CMK (cell line): ENCODE measurements at regions not wholly inside any gene's neighbourhood (a gene's known extent, or its start where the extent isn't known, plus 50 kb on each side); places are given as distances from the start of the nearest gene placed in this dataset.
"Not testable (repeated sequence)": the region's sequence is repeated elsewhere in the genome, so short reads cannot be mapped to it uniquely, and the experiment has no call there.

Experiments
- DNase-seq: peaks from one replicate; pipeline ENCODE4 v3.0.0-alpha.2; 2010; ENCODE audit warnings: low read depth

- no peak for DNase-seq
Measured at GRCh38 chr2:186927867-186928191, 78.9 kb upstream of the ZSWIM2 start.

DNA sequence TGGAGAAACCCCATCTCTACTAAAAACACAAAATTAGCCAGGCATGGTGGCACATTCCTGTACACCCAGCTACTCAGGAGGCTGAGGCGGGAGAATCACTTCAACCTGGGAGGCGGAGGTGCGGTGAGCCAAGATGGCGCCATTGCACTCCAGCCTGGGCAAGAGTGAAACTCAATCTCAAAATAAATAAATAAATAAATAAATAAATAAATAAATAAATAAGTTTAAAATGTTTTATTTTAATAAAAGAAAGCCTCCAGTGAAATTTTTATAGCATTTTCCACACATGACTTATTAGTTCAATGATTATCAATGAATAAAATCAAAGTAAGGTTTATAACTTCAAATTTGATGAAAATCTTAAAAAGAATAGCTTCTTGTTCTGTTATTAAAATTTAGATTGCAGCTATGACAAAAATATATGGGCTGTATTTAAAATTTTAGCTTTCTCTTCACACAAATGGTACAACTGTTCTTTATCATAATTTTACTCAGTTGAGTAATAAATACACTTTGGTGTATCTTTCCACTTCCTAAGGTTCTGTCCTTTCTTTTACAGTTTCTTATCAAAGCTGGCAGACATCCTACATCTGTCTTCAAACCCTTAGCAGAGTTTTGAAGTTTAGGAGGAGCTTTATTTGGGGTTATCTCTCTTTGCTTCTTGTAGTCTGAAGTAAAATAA is 78.4 kb upstream of the ZSWIM2 start:
- peak; percentile 54 for DNase-seq

DNA sequence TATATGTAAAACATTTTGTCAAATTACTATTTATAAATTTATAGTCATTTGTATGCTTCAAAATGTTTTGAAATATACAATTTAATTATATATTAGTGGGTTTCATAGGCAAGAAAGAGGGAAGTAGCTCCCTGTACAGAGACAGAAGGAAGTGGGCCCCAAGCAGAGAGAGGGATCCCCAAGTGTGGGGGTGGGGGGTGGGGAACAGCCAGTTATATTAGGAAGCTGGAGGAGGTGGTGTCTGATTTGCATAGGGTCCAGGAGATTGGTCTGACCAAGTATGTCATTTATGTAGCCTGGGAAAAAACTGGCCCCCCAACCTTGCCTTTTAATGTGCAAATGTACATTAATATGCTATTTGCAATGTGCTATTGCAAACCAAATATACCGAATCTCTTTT is 76.5 kb upstream of the ZSWIM2 start:
- peak; percentile 21 for DNase-seq

DNA sequence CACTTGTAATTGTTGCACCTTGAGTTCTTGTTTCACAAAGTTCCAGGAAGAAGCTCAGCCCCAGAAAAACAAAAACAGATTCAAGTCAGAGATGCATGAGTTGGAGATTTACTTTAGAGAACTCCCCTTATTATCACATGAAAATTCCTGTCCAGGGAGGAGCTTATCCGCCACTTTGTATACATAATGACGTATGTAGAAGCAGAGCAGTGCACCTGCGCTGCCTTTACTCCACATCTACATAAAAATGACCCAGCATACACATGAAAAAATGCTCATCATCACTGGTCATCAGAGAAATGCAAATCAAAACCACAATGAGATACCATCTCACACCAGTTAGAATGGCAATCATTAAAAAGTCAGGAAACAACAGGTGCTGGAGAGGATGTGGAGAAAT is 73.3 kb upstream of the ZSWIM2 start:
- not testable (repeated sequence) for DNase-seq

DNA sequence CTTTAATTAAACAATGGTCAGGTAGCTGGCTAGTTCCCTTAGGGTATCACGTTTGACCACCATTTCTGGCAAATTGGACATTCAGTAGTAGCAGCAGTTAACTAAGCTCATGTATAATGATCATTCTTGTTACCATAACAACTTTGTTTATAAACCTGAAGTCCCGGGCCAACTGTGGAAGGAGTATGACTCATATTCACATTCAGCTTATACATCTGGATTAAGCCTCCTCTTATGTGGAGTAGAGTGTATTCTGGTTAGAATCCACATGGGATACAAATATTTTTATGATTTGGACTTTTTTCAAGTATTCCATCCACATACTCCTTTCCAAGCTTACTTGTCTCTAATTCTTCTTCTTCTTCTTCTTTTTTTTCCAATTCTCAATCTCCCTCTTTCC is 70.3 kb upstream of the ZSWIM2 start:
- no peak for DNase-seq

GRCh38 chr2:186918495-186918894 is 69.5 kb upstream of the ZSWIM2 start:
- no peak for DNase-seq

DNA sequence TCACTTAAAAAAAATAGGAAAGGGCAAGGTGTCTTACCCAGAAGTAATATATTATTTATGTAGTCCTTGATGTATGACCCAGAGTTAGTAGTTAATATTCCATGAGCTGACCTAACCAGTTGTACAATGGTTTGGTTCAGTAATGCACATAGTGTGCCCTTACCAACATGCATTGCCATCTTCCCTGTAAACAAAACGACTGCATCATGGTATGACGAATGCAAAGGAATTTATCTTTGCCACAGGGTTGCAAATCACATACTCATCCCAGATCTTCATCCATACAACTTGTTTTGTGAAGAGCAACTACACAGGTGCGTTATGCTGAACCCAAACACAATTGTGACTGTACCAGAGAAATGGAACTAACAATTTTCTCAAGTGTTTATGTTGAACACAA is 68.9 kb upstream of the ZSWIM2 start:
- no peak for DNase-seq

- DNase-seq, result no peak
Measured at GRCh38 chr2:186913870-186914269, 64.9 kb upstream of the ZSWIM2 start.

DNA sequence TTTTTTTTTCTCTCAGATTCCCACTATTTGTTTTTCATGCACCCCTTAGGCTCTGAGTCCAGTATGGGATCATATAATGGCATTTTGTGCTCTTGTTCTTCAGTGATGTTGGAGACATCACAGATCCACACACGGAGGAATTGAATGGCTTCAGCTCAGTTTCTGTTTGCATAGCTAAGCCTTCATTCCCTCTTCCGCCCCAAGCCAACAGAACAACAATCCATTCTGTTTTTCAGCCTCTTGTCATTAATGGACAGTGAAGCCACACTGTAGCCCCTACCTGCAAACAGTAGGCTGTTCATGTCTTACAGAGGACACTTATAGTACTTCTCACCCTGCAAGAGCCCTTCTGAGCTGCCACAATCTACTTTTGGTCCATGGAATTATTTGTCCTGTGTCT is 64.0 kb upstream of the ZSWIM2 start:
- DNase-seq, result no peak

- DNase-seq, result no peak
Measured at GRCh38 chr2:186911551-186912085, 62.6 kb upstream of the ZSWIM2 start.

DNA sequence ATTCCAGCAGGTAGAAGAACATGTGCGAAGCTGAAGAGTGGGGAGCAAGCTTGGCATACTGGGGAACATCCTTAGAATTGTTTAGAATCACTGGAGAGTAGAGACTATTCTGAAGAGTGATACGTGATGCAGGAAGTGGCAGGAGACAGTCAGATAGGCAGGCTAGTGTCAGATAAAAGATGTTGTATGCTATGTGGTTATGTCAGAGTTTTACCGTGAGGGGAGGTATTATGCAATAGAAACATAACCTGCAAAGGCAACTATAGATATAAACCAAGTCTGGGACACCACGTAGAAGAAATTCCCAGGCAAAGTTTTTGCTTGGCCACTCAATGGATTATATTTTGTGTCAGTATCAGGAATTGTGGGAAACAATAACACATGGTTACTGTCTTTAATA is 62.0 kb upstream of the ZSWIM2 start:
- DNase-seq, result no peak

DNA sequence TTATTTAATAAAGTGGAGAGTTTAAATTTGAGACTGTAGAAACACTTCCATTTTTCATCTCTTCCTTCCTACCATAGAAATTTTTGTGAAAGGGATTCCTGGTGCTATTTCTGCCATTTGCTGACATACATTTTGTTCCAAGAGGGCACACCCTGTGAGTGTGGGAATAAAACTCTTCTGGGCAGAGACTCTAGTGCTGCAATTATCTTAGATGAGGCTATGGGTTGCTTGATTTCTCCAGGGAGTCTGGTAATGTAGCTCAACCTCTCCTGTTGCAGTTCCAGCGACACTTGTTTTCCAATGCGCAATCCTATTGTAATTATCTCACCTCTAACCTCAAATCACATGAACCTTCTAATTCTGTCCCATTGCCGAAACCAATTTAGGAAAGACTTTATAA is 60.1 kb upstream of the ZSWIM2 start:
- DNase-seq, result no peak

DNA sequence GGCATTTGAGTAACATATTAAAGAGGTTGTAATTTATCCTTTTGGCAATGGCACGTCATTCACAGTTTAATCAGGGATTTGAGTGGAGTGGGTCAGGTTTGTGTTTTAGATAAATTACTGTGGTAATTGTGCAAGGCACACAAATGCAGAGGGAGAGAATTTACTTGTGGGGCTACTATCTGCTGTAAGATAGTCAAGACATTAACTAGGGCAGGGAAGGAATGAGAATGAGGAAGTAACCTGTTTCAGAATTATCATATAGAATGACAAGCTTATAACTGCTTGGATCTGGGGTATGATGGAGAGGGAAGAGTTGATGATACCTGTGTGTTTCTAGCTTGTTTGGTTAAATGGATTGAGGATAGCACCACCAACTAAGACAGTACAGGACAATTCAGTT is 58.9 kb upstream of the ZSWIM2 start:
- DNase-seq, result no peak

- no peak for DNase-seq
Measured at GRCh38 chr2:186903216-186903615, 54.2 kb upstream of the ZSWIM2 start.
